GM21423 (cell line): ENCODE measurements at regions not wholly inside any gene's neighbourhood (a gene's known extent, or its start where the extent isn't known, plus 50 kb on each side); places are given as distances from the start of the nearest gene placed in this dataset.
"Not testable (repeated sequence)": the region's sequence is repeated elsewhere in the genome, so short reads cannot be mapped to it uniquely, and the experiment has no call there.

ENCODE experiments used
- ATAC-seq: cut with Tn5 transposase; IDR thresholded peaks from one replicate; pipeline ENCODE4 v1.9.1; 2021; ENCODE audit warnings: mild to moderate bottlenecking, moderate library complexity; ENCODE audit not compliant: unreplicated experiment

- ATAC-seq: no peak
Observed at GRCh38 chr5:50898966-50899365, 232.5 kb downstream of the PARP8 start.

DNA sequence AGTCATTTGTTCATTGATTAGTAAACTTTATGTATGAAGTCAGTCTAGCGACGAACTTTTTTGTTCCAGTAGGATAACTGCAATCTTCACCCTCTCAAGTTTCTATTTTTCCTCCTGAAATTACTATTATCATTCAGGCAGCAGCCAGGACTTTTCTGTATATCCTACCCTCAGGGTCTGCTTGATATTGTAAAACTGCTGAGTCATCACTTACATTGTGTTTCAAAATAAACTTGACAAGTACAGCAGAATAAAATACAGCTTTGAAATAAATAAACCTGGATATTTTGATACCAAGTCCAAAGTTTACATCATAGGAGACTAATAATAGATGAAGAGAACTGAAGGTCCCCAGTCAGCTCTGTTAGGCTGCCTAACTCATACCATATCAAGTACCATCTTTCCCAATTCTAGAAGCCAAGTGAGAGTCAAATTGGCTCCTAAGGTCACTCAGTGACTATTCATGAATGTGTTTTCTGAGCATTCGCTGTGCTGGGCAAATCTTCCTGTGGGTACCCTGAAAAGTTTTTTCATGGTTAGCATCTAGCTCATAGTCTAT, 234.6 kb downstream of the PARP8 start:
- no peak for ATAC-seq

GRCh38 chr5:50903651-50904050, 237.2 kb downstream of the PARP8 start:
- no peak for ATAC-seq

- ATAC-seq: no peak
Observed at GRCh38 chr5:50905996-50906570, 239.6 kb downstream of the PARP8 start.

DNA sequence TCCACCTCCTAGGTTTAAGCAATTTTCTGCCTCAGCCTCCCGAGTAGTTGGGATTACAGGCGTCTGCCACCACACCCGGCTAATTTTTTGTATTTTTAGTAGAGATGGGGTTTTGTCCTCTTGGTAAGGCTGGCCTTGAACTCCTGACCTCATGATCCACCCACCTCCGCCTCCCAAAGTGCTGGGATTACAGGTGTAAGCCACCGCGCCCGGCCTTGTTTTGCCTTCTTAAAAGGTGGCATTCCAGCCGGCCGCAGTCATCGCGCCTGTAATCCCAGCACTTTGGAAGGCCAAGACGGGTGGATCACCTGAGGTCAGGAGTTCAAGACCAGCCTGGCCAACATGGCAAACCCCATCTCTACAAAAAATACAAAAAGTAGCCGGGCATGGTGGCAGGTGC, 253.7 kb downstream of the PARP8 start:
- ATAC-seq: not testable (repeated sequence)

DNA sequence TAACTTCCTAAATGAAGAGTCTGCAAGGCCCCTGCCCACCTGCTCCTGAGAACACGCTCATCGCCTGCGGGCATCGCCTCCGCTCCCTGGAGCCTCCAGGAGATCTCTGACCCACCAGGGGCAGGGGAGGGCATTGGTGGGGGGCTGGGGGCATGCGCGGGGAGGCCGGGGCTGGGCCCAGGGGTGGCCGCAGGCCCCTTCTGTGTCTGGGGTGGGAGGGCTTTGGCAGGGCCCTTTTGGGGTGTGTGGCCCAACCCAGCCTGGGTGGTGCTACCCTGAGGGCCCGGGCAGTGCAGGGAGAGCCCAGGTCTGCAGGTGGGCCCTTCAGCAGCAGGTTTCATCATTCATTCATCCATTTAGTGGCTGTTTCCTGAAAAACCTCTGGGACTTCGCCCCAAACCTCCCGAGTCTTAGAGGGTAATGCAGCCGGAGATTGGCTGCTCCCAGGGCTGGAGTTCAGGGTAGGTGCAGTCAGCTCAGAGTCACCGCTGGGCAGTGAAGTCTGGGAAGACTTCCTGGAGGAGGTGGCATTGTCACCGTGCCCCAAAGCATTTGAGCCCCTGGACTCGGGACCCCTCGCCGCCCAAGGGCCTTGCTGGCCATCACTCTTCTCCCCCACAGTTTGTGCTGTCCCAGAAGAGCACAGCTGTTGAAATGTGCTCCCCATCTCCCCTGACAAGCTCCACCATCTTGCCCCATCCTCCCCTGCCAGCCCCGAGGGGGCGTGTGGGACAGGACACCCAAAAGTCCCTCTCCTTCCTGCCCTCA, 255.1 kb downstream of the PARP8 start:
- no peak for ATAC-seq

- not testable (repeated sequence) for ATAC-seq
Observed at GRCh38 chr5:50922134-50922941, 255.9 kb downstream of the PARP8 start.

DNA sequence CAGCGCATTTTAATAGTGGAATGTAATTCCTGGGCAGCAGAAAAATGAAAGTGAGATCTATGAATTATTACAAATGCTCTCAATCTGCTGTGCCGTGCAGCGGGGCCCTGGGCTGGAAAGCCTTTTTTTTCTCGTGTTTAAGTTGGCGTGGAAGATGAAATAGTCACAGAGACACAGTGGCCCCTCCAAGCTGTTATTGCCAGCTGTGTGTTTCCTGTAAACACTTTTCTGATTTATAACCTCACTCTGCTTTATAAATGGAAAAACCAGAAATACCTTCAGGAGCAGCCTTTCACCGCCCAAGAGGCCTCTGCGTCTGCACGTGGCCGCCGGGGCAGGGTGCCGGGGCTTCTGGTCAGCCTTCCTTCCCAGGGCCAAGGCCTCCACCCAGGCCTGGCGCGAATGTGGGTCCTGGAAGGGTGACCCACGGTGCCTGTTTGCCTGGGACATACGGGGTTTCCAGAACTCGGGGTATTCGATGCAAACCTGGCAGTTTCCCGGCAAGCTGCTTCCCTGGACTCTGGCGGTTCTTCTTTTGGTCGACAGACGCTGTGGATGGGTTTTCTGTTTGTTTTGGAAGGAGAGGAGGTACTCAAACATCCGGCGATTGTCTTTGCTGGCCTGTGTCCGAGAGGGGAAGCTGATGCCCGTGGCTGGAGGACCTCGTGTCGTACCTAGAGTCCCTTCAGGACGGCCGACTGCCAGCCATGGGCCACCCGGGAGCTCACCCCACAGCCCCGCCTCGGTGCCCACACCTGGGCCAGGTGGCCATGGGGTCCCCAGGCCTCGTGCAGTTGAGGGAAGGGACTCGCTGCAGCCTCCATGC, 256.7 kb downstream of the PARP8 start:
- ATAC-seq: no peak

- ATAC-seq: no peak
Observed at GRCh38 chr5:50923768-50924494, 257.5 kb downstream of the PARP8 start.

- ATAC-seq: no peak
Observed at GRCh38 chr5:50927953-50928352, 261.5 kb downstream of the PARP8 start.

DNA sequence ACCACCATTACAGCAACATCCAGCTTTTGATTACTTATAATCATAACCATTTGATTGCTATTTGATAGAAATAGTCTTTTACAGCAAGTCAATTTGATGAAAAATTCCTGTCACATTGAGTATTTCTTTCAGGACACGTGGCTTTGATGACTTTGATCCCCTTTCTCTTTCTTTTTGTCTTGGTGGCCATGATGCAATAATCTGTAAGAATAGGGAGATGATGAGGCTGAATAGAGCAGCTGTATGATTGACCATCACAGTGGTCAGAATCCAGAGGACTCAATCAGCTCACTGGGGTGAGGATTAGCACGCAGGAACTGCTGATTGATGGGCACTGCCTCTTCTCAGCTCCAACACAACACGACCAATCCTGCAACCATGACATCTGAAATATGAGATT, 262.7 kb downstream of the PARP8 start:
- ATAC-seq: no peak

DNA sequence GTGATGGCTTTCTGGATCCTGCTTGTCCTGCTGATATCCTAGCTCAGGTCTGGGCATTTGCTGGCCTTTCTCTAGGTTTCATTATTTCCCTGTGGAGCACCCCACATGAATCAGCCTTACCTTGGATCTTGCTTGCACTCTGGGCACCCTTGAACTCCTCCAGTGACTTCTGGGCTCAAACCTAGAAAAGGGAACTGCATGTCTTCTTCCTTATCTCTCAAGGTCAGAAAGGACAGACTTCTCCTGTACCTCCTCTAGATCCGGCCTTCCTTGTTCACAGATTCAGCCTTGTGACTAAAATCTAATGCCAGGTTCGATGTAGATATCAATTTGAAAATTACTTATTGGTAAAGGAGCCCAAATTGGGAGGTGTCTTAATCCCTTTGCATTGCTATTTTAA, 267.9 kb downstream of the PARP8 start:
- ATAC-seq: no peak

- no peak for ATAC-seq
Observed at GRCh38 chr5:50945139-50945538, 278.7 kb downstream of the PARP8 start.

DNA sequence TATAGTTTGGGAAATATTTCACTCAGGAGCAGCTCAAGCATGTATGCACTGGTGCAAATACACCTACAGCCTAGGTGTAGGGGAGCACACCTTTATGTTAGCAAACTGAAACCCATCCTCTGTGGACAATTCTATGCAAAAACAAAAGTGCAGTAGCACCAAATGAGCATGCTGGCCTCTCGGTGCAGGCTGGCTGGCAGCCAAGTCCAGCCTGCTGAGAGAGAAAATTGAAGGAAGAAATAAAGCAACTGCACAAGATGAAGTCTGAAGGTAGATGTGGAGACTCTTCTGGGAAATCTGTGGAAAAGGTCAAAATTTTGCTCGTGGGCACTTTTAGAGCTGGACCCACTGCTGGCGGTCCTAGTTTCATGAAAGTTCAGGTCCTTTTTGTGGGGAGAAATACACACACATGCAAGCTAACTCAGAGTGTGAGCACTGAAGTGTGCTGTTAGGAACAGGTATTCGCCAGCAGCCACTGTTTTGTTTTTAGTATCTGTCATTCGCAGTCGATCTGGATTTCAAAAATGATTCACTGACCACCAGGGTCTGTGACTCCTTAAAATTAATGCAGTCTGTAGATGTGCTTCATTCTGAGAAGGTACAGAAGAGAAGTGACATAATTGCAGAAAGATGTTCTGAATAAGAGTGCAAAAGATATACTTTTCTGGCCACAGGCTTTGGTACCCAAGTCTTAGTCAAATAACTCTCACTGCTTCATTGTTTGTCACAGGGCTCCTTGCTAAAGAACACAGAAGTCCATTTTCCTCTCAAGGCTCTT, 281.7 kb downstream of the PARP8 start:
- no peak for ATAC-seq

GRCh38 chr5:50953290-50953689, 286.9 kb downstream of the PARP8 start:
- no peak for ATAC-seq

DNA sequence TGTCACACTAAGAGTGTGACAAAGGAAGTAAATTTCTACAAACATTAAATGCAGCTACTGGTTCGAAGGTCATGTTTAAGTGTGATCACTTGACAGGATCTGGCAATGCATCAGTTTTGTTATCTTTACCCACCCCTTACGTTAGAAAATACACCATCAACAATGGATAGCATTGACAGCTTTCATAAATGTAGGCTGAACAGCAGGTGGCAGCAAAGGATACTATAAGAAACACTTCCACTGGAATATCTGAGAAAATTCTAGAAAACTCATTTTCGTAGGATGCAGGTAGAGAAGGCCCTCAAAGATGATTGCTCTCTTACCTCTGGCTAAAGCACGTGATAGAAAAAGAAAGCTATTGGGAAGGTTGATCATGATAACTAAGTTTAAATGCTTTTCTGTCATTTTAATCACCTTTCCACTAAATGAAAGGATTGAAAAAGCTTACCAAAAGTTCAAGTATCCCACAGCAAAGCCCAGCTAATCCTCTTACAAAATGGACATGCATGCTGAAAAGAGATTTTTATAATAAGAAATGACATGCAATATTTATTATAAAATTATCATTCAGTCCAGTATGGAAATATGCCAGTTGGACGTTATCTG, 292.5 kb downstream of the PARP8 start:
- no peak for ATAC-seq

- peak; percentile 80 for ATAC-seq
Observed at GRCh38 chr5:50962934-50963872, 296.8 kb downstream of the PARP8 start.
